Astrocyte of the cerebellum (primary cell): ENCODE measurements at regions not wholly inside any gene's neighbourhood (a gene's known extent, or its start where the extent isn't known, plus 50 kb on each side); places are given as distances from the start of the nearest gene placed in this dataset.

ENCODE experiments used
- DNase-seq: peaks from one replicate; pipeline ENCODE4 v3.0.0-alpha.2; 2011; ENCODE audit warnings: low read depth
- H3K4me3 ChIP-seq: 2 replicates; pipeline ENCODE4 v1.5.1; 2011; ENCODE audit warnings: mild to moderate bottlenecking, low read depth, low read length, moderate library complexity
- CTCF ChIP-seq: IDR thresholded peaks from 2 replicates; pipeline ENCODE4 v1.5.1; 2012; ENCODE audit warnings: low read length, low read depth, moderate library complexity, mild to moderate bottlenecking; ENCODE audit errors: missing control alignments
- in situ Hi-C: cut with HindIII; loops from 2 replicates; pipeline ENCODE4 v1.10.0; 2017; ENCODE audit warnings: low sequenced_read_pairs

- no peak overlapping the region for H3K4me3 ChIP-seq
- no peak for DNase-seq
- in situ Hi-C loops, result no loop called here
- no peak for TF ChIP-seq CTCF
These were observed 178.2 kb upstream of the MMS22L start for GRCh38 chr6:97461218-97461617.

- no peak for DNase-seq
These were observed 179.0 kb upstream of the MMS22L start for GRCh38 chr6:97462031-97462430.

GRCh38 chr6:97462938-97463598, 180.1 kb upstream of the MMS22L start:
- TF ChIP-seq CTCF, result no peak
- no peak for DNase-seq
- H3K4me3 ChIP-seq, result no peak overlapping the region
- in situ Hi-C loops, result no loop called here

More at GRCh38 chr6:97462031-97462430, 179.0 kb upstream of the MMS22L start:
- H3K4me3 ChIP-seq, result no peak overlapping the region
- no peak for TF ChIP-seq CTCF
- in situ Hi-C loops, result no loop called here

GRCh38 chr6:97465877-97466561, 183.0 kb upstream of the MMS22L start:
- no peak for DNase-seq
- no peak for TF ChIP-seq CTCF
- in situ Hi-C loops, result no loop called here
- no peak overlapping the region for H3K4me3 ChIP-seq

- no peak for DNase-seq
- TF ChIP-seq CTCF, result no peak
- in situ Hi-C loops, result no loop called here
- H3K4me3 ChIP-seq, result no peak overlapping the region
These were observed 186.0 kb upstream of the MMS22L start for GRCh38 chr6:97468981-97469380.

GRCh38 chr6:97469451-97469850, 186.4 kb upstream of the MMS22L start:
- no peak for TF ChIP-seq CTCF
- DNase-seq, result no peak
- in situ Hi-C loops, result no loop called here
- no peak overlapping the region for H3K4me3 ChIP-seq
